ENCODE measurements at regions not wholly inside any gene's neighbourhood (a gene's known extent, or its start where the extent isn't known, plus 50 kb on each side); places are given as distances from the start of the nearest gene placed in this dataset.

DNA sequence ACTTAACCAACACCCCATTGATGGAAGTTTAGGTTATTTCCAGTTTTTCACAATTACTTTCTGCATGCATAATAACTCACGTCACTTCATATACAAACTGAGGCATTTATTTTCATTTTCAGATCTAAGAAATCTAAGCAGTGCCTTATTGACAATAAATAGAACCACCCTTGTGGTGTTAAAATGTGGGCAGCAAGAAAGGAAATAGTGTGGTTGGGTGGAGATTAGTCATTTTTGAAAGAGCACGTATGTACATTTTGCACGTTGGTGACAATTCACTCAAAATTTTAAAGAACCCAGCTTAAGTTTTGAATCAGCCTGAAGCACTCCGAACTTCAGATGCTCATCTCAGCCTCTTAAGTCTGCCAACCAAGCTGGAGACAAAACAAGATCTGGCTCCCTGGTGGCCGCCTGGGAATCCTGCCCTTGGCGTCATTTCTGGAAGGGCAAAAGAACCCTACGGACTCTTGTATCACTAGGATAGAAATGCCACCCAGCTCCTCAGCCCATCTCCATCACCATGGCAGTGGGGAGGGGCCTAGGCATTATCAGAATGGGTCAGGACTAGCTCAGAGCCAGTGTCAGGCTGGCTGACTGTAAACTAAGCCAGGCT, 89.5 kb upstream of the BCL2L14 start:
- TF ChIP-seq, protein P1, sequence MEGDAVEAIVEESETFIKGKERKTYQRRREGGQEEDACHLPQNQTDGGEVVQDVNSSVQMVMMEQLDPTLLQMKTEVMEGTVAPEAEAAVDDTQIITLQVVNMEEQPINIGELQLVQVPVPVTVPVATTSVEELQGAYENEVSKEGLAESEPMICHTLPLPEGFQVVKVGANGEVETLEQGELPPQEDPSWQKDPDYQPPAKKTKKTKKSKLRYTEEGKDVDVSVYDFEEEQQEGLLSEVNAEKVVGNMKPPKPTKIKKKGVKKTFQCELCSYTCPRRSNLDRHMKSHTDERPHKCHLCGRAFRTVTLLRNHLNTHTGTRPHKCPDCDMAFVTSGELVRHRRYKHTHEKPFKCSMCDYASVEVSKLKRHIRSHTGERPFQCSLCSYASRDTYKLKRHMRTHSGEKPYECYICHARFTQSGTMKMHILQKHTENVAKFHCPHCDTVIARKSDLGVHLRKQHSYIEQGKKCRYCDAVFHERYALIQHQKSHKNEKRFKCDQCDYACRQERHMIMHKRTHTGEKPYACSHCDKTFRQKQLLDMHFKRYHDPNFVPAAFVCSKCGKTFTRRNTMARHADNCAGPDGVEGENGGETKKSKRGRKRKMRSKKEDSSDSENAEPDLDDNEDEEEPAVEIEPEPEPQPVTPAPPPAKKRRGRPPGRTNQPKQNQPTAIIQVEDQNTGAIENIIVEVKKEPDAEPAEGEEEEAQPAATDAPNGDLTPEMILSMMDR (conservative IDR thresholded peaks at IDR 0.05; ENCODE audit: low read depth, low read length): no peak
- no peak for TF ChIP-seq RFX5 (IDR thresholded peaks at IDR 0.05; ENCODE audit: low read depth, low read length)
- no peak for TF ChIP-seq MXI1 (IDR thresholded peaks at IDR 0.05; ENCODE audit: borderline replicate concordance, low read depth, low read length)
- TF ChIP-seq RAD21 (IDR thresholded peaks at IDR 0.05; ENCODE audit: low read length): no peak
- no peak for TF ChIP-seq POLR2A (IDR thresholded peaks at IDR 0.05; ENCODE audit: low read depth, low read length)
- TF ChIP-seq MAFK (IDR thresholded peaks at IDR 0.05; ENCODE audit: low read depth, low read length): no peak
- TF ChIP-seq USF2 (IDR thresholded peaks at IDR 0.05; ENCODE audit: low read depth, low read length): no peak
- no peak for TF ChIP-seq ELK1 (IDR thresholded peaks at IDR 0.05; ENCODE audit: borderline replicate concordance, low read depth, low read length)
- no peak for TF ChIP-seq CEBPB (IDR thresholded peaks at IDR 0.05; ENCODE audit: low read depth, low read length)
- TF ChIP-seq FOS (IDR thresholded peaks at IDR 0.05; ENCODE audit: low read depth, low read length): no peak
- no peak for TF ChIP-seq NFE2L2 (IDR thresholded peaks at IDR 0.05; ENCODE audit: low read depth, low read length)

Data from IMR-90 (cell line).